K562 (cell line): ENCODE measurements at regions not wholly inside any gene's neighbourhood (a gene's known extent, or its start where the extent isn't known, plus 50 kb on each side); places are given as distances from the start of the nearest gene placed in this dataset.

Source experiments
- ATAC-seq: fragments of 200-7000 bp; cut with Tn5 transposase; 3 replicates; pipeline ENCODE4 v1.9.1; 2020; ENCODE audit warnings: moderate library complexity
- BruUV-seq: library from RNA; stranded (reverse); fragments of 400-500 nt; replicated peaks from 2 replicates; lab custom pipeline; 2021; lab: Mats Ljungman, UMichigan
- CTCF ChIA-PET: fragments of 300-600 bp; formaldehyde crosslinking; extraction: SDS; loops from one replicate; lab custom pipeline; 2021; ENCODE audit warnings: low intra/inter-chr PET ratio; lab: Yijun Ruan, JAX
- POLR2A ChIA-PET: fragments of 300-600, 350-650 bp; sonication (Branson Sonifier 250); formaldehyde crosslinking; extraction: SDS; loops from one replicate; lab custom pipeline; 2021; ENCODE audit warnings: antibody characterized with exemption, inconsistent platforms; lab: Yijun Ruan, JAX
- DNase-seq, 4 experiments: peaks; one replicate each; pipeline versions ENCODE4 v3.0.0 to v3.0.0-alpha.2; 2011 to 2018; ENCODE audit warnings: low spot score in 3 of 4, mixed read lengths in 3 of 4; ENCODE audit errors: extremely low read depth in 1 of 4
- FAIRE-seq: peaks from 2 replicates; lab custom pipeline; 2011; peaks lifted over from hg19 to GRCh38; lab: Jason Lieb, UNC
- H2AFZ ChIP-seq: 2 replicates; pipeline ENCODE4 v1.6.0; 2011; ENCODE audit warnings: low read depth, low read length, control low read depth, inconsistent platforms
- H3K27ac ChIP-seq: fragments of 200-600 bp; 3 replicates; pipeline ENCODE4 v1.8.0; 2011; ENCODE audit warnings: low read depth, mild to moderate bottlenecking, control low read depth, inconsistent platforms, low read length, moderate library complexity, mixed read lengths; ENCODE audit errors: extremely low read depth
- H3K27me3 ChIP-seq, 2 experiments: fragments of 300-600 bp in 1 of 2; 2 replicates in 1 of 2; 3 replicates in 1 of 2; pipeline versions ENCODE4 v1.6.0 to v1.8.0; 2011; ENCODE audit warnings: inconsistent platforms in 2 of 2, low read length in 2 of 2, mild to moderate bottlenecking in 1 of 2, mixed read lengths in 1 of 2, moderate library complexity in 1 of 2; ENCODE audit not compliant: control insufficient read depth in 2 of 2, insufficient read depth in 2 of 2
- H3K36me3 ChIP-seq: fragments of 300-600 bp; 3 replicates; pipeline ENCODE4 v1.8.0; 2011; ENCODE audit warnings: mild to moderate bottlenecking, low read length, inconsistent platforms; ENCODE audit not compliant: control insufficient read depth, insufficient read depth
- H3K4me1 ChIP-seq, 2 experiments: fragments of 200-600 bp in 1 of 2; replicated peaks in 1 of 2; 2 replicates in 1 of 2; 3 replicates in 1 of 2; pipeline versions ENCODE4 v1.5.1 to v1.8.0; 2011; ENCODE audit warnings: inconsistent platforms in 2 of 2, low read length in 2 of 2, mild to moderate bottlenecking in 1 of 2, mixed read lengths in 1 of 2, moderate library complexity in 1 of 2; ENCODE audit not compliant: control insufficient read depth in 2 of 2, insufficient read depth in 2 of 2
- H3K4me2 ChIP-seq: 2 replicates; pipeline ENCODE4 v1.6.1; 2011; ENCODE audit warnings: low read length, control low read depth, inconsistent platforms, mixed read lengths; ENCODE audit not compliant: insufficient read depth
- H3K4me3 ChIP-seq: fragments of 200-600 bp; sonication (generic), shearing (Covaris generic); 2 replicates; pipeline ENCODE4 v1.5.1; 2016; ENCODE audit warnings: control low read depth, inconsistent platforms
- H3K79me2 ChIP-seq: fragments of 200-600 bp; 3 replicates; pipeline ENCODE4 v1.8.0; 2011; ENCODE audit warnings: low read length, inconsistent platforms; ENCODE audit not compliant: control insufficient read depth, insufficient read depth
- H3K9ac ChIP-seq, 2 experiments: 2 replicates each; pipeline versions ENCODE4 v1.6.0 to v1.6.1; 2011; ENCODE audit warnings: low read depth in 2 of 2, low read length in 2 of 2, control low read depth in 1 of 2, inconsistent platforms in 1 of 2, mild to moderate bottlenecking in 1 of 2, mixed read lengths in 1 of 2; ENCODE audit not compliant: insufficient read depth in 1 of 2
- H3K9me1 ChIP-seq: one replicate; pipeline ENCODE4 v1.6.0; 2011; ENCODE audit warnings: inconsistent platforms, mild to moderate bottlenecking, low read length, moderate library complexity; ENCODE audit not compliant: control insufficient read depth, insufficient read depth
- H3K9me3 ChIP-seq: replicated peaks from 2 replicates; pipeline ENCODE4 v1.5.1; 2011; ENCODE audit warnings: low read depth, low read length, inconsistent platforms; ENCODE audit not compliant: control insufficient read depth, insufficient read depth
- H4K20me1 ChIP-seq: replicated peaks from 2 replicates; pipeline ENCODE4 v1.6.1; 2011; ENCODE audit warnings: low read length, inconsistent platforms, mixed read lengths; ENCODE audit not compliant: control insufficient read depth, insufficient read depth
- ARID1B ChIP-seq: fragments of 450-650 bp; IDR thresholded peaks from 2 replicates; pipeline ENCODE4 v1.6.1; 2016; ENCODE audit warnings: antibody characterized with exemption, mild to moderate bottlenecking, inconsistent platforms
- ARID2 ChIP-seq: fragments of 450-650 bp; IDR thresholded peaks from 2 replicates; pipeline ENCODE4 v1.6.1; 2017; ENCODE audit warnings: antibody characterized with exemption, mild to moderate bottlenecking
- DNMT1 ChIP-seq: fragments of 450-650 bp; IDR thresholded peaks from 2 replicates; pipeline ENCODE4 v1.6.1; 2016; ENCODE audit warnings: antibody characterized with exemption, mild to moderate bottlenecking
- HMGN3 ChIP-seq: IDR thresholded peaks from 2 replicates; pipeline ENCODE4 v1.6.1; 2011; ENCODE audit warnings: borderline replicate concordance, low read depth, mild to moderate bottlenecking, mixed read lengths, low read length; ENCODE audit not compliant: insufficient read length; ENCODE audit errors: extremely low read depth
- MBD2 ChIP-seq: sonication (generic); IDR thresholded peaks from 2 replicates; pipeline ENCODE4 v1.6.1; 2016; ENCODE audit warnings: low read depth, borderline replicate concordance
- MTA1 ChIP-seq: fragments of 450-650 bp; IDR thresholded peaks from 2 replicates; pipeline ENCODE4 v1.6.1; 2017; ENCODE audit warnings: borderline replicate concordance
- NEUROD1 ChIP-seq: fragments of 150-350 bp; IDR thresholded peaks from 2 replicates; pipeline ENCODE4 v1.6.1; 2014; ENCODE audit warnings: borderline replicate concordance, low read length, low read depth; ENCODE audit not compliant: partially characterized antibody
- PURB ChIP-seq: sonication (generic); formaldehyde crosslinking; IDR thresholded peaks from 2 replicates; pipeline ENCODE4 v1.9.0; 2021; ENCODE audit warnings: low read depth, mild to moderate bottlenecking, missing genetic modification reagents
- RB1 ChIP-seq: fragments of 450-650 bp; IDR thresholded peaks from 2 replicates; pipeline ENCODE4 v1.6.1; 2017; ENCODE audit warnings: low read depth, mild to moderate bottlenecking
- RBM14 ChIP-seq: fragments of 200-400 bp; formaldehyde crosslinking; IDR thresholded peaks from 2 replicates; pipeline ENCODE4 v1.6.1; 2018; ENCODE audit warnings: low read depth, mild to moderate bottlenecking, low read length, moderate library complexity, borderline replicate concordance; ENCODE audit not compliant: insufficient read depth
- RBM22 ChIP-seq: fragments of 200-400 bp; formaldehyde crosslinking; IDR thresholded peaks from 2 replicates; pipeline ENCODE4 v1.6.1; 2018; ENCODE audit warnings: low read length, low read depth; ENCODE audit not compliant: poor library complexity, severe bottlenecking
- SAP30 ChIP-seq: fragments of 200-600 bp; sonication (generic); IDR thresholded peaks from 2 replicates; pipeline ENCODE4 v1.6.1; 2012; ENCODE audit warnings: borderline replicate concordance, low read depth, mild to moderate bottlenecking, moderate library complexity, low read length, control low read depth, inconsistent platforms; ENCODE audit not compliant: insufficient read depth, poor library complexity, severe bottlenecking
- SMARCA5 ChIP-seq: fragments of 450-650 bp; IDR thresholded peaks from 2 replicates; pipeline ENCODE4 v1.6.1; 2016
- SRF ChIP-seq, 2 experiments: fragments of 250-450, 450-650 bp in 1 of 2; sonication (Bioruptor Pico) in 1 of 2; sonication (generic) in 1 of 2; formaldehyde crosslinking; IDR thresholded peaks; 2 replicates each; pipeline versions ENCODE4 v1.5.0 to v1.5.1; 2020 to 2022; ENCODE audit warnings: mild to moderate bottlenecking in 1 of 2, missing genetic modification reagents in 1 of 2
- TOE1 ChIP-seq, 2 experiments: fragments of 450-650 bp in 1 of 2; sonication (generic) in 1 of 2; formaldehyde crosslinking in 1 of 2; IDR thresholded peaks; 2 replicates each; pipeline versions ENCODE4 v1.7.1 to v1.8.0; 2016 to 2022; ENCODE audit warnings: borderline replicate concordance in 2 of 2, mild to moderate bottlenecking in 2 of 2, antibody characterized with exemption in 1 of 2, inconsistent platforms in 1 of 2, low read depth in 1 of 2, missing genetic modification reagents in 1 of 2, moderate library complexity in 1 of 2
- ZKSCAN8 ChIP-seq: fragments of 200-800 bp; sonication (Bioruptor generic); IDR thresholded peaks from 2 replicates; pipeline ENCODE4 v1.6.1; 2016; ENCODE audit warnings: missing genetic modification characterization, missing compliant biosample characterization
- ZNF143 ChIP-seq: sonication (generic); formaldehyde crosslinking; IDR thresholded peaks from 2 replicates; pipeline ENCODE4 v1.9.0; 2022; ENCODE audit warnings: mild to moderate bottlenecking, missing genetic modification reagents
- WGBS: fragments of 100-300 bp; shearing (Covaris generic); methylation state at CpG from one replicate; pipeline ENCODE4 v1.1.6; 2016; ENCODE audit warnings: low coverage, mixed read lengths; ENCODE audit not compliant: insufficient coverage; ENCODE audit errors: missing lambda C conversion rate; 5-methylcytosine and 5-hydroxymethylcytosine counted together
- in situ Hi-C: fragments of 300-500 bp; cut with MboI; formaldehyde crosslinking; loops from 4 replicates; pipeline ENCODE4 v1.15.0; 2018; ENCODE audit warnings: inconsistent platforms, mixed read lengths
- intact Hi-C: fragments of 100-400 bp; cut with micrococcal nuclease; formaldehyde crosslinking; loops from 2 replicates; pipeline ENCODE4 v1.14.2; 2022
- TF ChIP-seq, protein P1 (sequence below): sonication (generic); formaldehyde crosslinking; IDR thresholded peaks from 2 replicates; pipeline ENCODE4 v1.8.0; 2022; ENCODE audit warnings: mild to moderate bottlenecking, missing genetic modification reagents

- TF ChIP-seq NEUROD1 (no peak), MTA1 (no peak), MBD2 (no peak), ZNF143 (CRISPR knock-in tag) (no peak), TOE1 (IDR thresholded peaks at IDR 0.05; ENCODE audit: borderline replicate concordance) (no peak), TOE1 (CRISPR knock-in tag; IDR thresholded peaks at IDR 0.05; ENCODE audit: borderline replicate concordance, low read depth) (no peak), SRF (CRISPR knock-in tag; IDR thresholded peaks at IDR 0.05) (no peak), DNMT1 (no peak), RBM22 (no peak), RBM14 (no peak), ZKSCAN8 (CRISPR knock-in tag) (no peak), ARID1B (no peak), ARID2 (no peak)
- TF ChIP-seq, all 486 proteins: peak for 0
These were observed 186.9 kb upstream of the RGMB start (continued) for GRCh38 chr5:98586581-98586980.

- ChIA-PET POLR2A (no interaction called here), CTCF (no interaction called here)
- BruUV-seq = no TSS peak
- TF ChIP-seq HMGN3 = no peak
- no peak for TF ChIP-seq SAP30
- no peak for TF ChIP-seq PURB (CRISPR knock-in tag)
- no peak for TF ChIP-seq RB1
- TF ChIP-seq, protein P1, sequence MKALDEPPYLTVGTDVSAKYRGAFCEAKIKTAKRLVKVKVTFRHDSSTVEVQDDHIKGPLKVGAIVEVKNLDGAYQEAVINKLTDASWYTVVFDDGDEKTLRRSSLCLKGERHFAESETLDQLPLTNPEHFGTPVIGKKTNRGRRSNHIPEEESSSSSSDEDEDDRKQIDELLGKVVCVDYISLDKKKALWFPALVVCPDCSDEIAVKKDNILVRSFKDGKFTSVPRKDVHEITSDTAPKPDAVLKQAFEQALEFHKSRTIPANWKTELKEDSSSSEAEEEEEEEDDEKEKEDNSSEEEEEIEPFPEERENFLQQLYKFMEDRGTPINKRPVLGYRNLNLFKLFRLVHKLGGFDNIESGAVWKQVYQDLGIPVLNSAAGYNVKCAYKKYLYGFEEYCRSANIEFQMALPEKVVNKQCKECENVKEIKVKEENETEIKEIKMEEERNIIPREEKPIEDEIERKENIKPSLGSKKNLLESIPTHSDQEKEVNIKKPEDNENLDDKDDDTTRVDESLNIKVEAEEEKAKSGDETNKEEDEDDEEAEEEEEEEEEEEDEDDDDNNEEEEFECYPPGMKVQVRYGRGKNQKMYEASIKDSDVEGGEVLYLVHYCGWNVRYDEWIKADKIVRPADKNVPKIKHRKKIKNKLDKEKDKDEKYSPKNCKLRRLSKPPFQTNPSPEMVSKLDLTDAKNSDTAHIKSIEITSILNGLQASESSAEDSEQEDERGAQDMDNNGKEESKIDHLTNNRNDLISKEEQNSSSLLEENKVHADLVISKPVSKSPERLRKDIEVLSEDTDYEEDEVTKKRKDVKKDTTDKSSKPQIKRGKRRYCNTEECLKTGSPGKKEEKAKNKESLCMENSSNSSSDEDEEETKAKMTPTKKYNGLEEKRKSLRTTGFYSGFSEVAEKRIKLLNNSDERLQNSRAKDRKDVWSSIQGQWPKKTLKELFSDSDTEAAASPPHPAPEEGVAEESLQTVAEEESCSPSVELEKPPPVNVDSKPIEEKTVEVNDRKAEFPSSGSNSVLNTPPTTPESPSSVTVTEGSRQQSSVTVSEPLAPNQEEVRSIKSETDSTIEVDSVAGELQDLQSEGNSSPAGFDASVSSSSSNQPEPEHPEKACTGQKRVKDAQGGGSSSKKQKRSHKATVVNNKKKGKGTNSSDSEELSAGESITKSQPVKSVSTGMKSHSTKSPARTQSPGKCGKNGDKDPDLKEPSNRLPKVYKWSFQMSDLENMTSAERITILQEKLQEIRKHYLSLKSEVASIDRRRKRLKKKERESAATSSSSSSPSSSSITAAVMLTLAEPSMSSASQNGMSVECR (CRISPR knock-in tag) = no peak
- TF ChIP-seq SMARCA5 = no peak
- no peak for ATAC-seq
- Histone ChIP-seq H3K9me3 (no peaks in the 10 kb centered on the region), H3K4me2 (no peak overlapping the region), H3K9ac (no peak overlapping the region), H3K36me3 (no peaks in the 10 kb centered on the region), H3K79me2 (no peaks in the 10 kb centered on the region), H3K27me3 (no peaks in the 10 kb centered on the region), H3K9me1 (no peaks in the 10 kb centered on the region), H3K4me1 (no peaks in the 10 kb centered on the region), H3K4me3 (no peak overlapping the region), H4K20me1 (no peaks in the 10 kb centered on the region), H3K27ac (no peak overlapping the region), H2AFZ (no peak overlapping the region)
- under 1% methylated on average over 5 of the region's 5 CpGs for WGBS
- no peak for DNase-seq
- in situ Hi-C loops (no loop called here), intact Hi-C loops (no loop called here)
- no peak for FAIRE-seq
These were observed 186.3 kb upstream of the RGMB start for GRCh38 chr5:98587166-98587565.
